ENCODE measurements at regions not wholly inside any gene's neighbourhood (a gene's known extent, or its start where the extent isn't known, plus 50 kb on each side); places are given as distances from the start of the nearest gene placed in this dataset.

GRCh38 chr22:22154040-22154439 lies 90.5 kb upstream of the VPREB1 start:
- no peaks in the 10 kb centered on the region for H3K79me1 ChIP-seq (ENCODE audit: low read depth, low read length)
- H3K36me3 ChIP-seq (ENCODE audit: control insufficient read depth in 2 of 4, insufficient read depth in 4 of 4, low read length in 3 of 4) = no peaks in the 10 kb centered on the region
- H3K4ac ChIP-seq (replicated peaks; ENCODE audit: insufficient read length, low read depth, low read length) = no peak overlapping the region
- no peaks in the 10 kb centered on the region for H3K23me2 ChIP-seq (ENCODE audit: low read depth, low read length)
- no peak overlapping the region for H2BK120ac ChIP-seq (replicated peaks; ENCODE audit: low read depth, low read length)
- peaks cover 0 to 2% of the 10 kb centered on the region in 2 experiments for H4K20me1 ChIP-seq (replicated peaks in 1 of 2; ENCODE audit: control insufficient read depth in 1 of 2, insufficient read depth in 2 of 2, low read length in 2 of 2)
- FAIRE-seq = no peak
- H3K27ac ChIP-seq (ENCODE audit: low read depth, low read length) = no peak overlapping the region
- no peak overlapping the region for H3K56ac ChIP-seq (replicated peaks; ENCODE audit: insufficient read length, low read depth, low read length)
- ChIA-PET CTCF (ENCODE audit: partially characterized antibody) (interaction anchor here (1.4 to 1.7 kb wide), 4 partner anchors 9 to 169 kb away, joined by 3 to 8 read pairs (median 4); no protein-coding TSS in a partner anchor), POLR2A (ENCODE audit: partially characterized antibody) (no interaction called here)
- no peak overlapping the region for H4K5ac ChIP-seq (ENCODE audit: insufficient read length, low read depth, low read length)
- no peak overlapping the region for H4K8ac ChIP-seq (ENCODE audit: extremely low read depth, insufficient read depth, low read length)
- no peak overlapping the region for H3K18ac ChIP-seq (ENCODE audit: extremely low read depth, low read length)
- no peaks in the 10 kb centered on the region for H3K4me1 ChIP-seq (replicated peaks in 1 of 4; ENCODE audit: control insufficient read depth in 3 of 4, insufficient read depth in 4 of 4, low read length in 3 of 4)
- H4K91ac ChIP-seq (replicated peaks; ENCODE audit: insufficient read length, low read length) = no peak overlapping the region
- no peak overlapping the region for H2BK20ac ChIP-seq (ENCODE audit: low read length)
- H3K9me3 ChIP-seq (ENCODE audit: insufficient read depth in 2 of 2, low read depth in 1 of 2, low read length in 1 of 2) = 0 out of 4 replicates have a peak, but pooled peaks cover 0 to 2% of the 10 kb centered on the region in 2 experiments
- no peak overlapping the region for H3K4me2 ChIP-seq (ENCODE audit: insufficient read depth in 1 of 2, low read depth in 2 of 2, low read length in 2 of 2)
- H2AK5ac ChIP-seq (ENCODE audit: low read depth, low read length) = no peak overlapping the region
- H2BK15ac ChIP-seq (ENCODE audit: low read length) = no peak overlapping the region
- no peaks in the 10 kb centered on the region for H3K79me2 ChIP-seq (ENCODE audit: control insufficient read depth in 1 of 2, insufficient read depth in 2 of 2, low read length in 2 of 2)
- H2BK5ac ChIP-seq (ENCODE audit: low read depth, low read length) = no peak overlapping the region
- 95% methylated on average over 1 of the region's 1 CpG; no CpG with 5 or more reads in 1 of the 2 experiments for WGBS, 2 experiments (ENCODE audit: extremely low coverage in 1 of 2, insufficient coverage in 1 of 2, insufficient read length in 1 of 2, insufficient replicate concordance in 2 of 2, low coverage in 1 of 2, low lambda C conversion rate in 2 of 2, missing lambda C conversion rate in 1 of 2)
- H3K4me3 ChIP-seq (ENCODE audit: extremely low read depth in 1 of 4, insufficient read depth in 2 of 4, low read depth in 3 of 4, low read length in 4 of 4) = no peak overlapping the region
- H3K27me3 ChIP-seq (replicated peaks in 1 of 4; ENCODE audit: control insufficient read depth in 3 of 4, extremely low read depth in 1 of 4, insufficient read depth in 3 of 4, low read length in 3 of 4) = peaks cover 64 to 94% (median 85%) of the 10 kb centered on the region in 4 experiments
- no peak overlapping the region for H3K23ac ChIP-seq (ENCODE audit: insufficient read length)
- H2BK12ac ChIP-seq (ENCODE audit: low read depth, low read length) = no peak overlapping the region
- H3K14ac ChIP-seq (ENCODE audit: insufficient read length) = no peak overlapping the region
- DNase-seq (ENCODE audit: low read depth in 1 of 2, low spot score in 2 of 2) = no peak
- H3K9ac ChIP-seq (replicated peaks in 1 of 4; ENCODE audit: extremely low read depth in 1 of 4, low read depth in 3 of 4, low read length in 3 of 4) = no peak overlapping the region
- H2AFZ ChIP-seq (ENCODE audit: low read length) = no peak overlapping the region
- TF ChIP-seq EGR1 (IDR thresholded peaks at IDR 0.05; ENCODE audit: borderline replicate concordance, low read depth, low read length) (no peak), KDM5A (IDR thresholded peaks at IDR 0.05; ENCODE audit: low read length) (no peak), TAF1 (IDR thresholded peaks at IDR 0.05; ENCODE audit: low read depth, low read length) (no peak), BACH1 (IDR thresholded peaks at IDR 0.05; ENCODE audit: low read length) (no peak), TEAD4 (IDR thresholded peaks at IDR 0.05; ENCODE audit: low read depth, low read length) (no peak), MAFK (IDR thresholded peaks at IDR 0.05; ENCODE audit: low read depth, low read length) (no peak), E2F6 (IDR thresholded peaks at IDR 0.05) (no peak), USF2 (IDR thresholded peaks at IDR 0.05; ENCODE audit: low read length) (no peak)
